H9 (cell line): ENCODE measurements at regions not wholly inside any gene's neighbourhood (a gene's known extent, or its start where the extent isn't known, plus 50 kb on each side); places are given as distances from the start of the nearest gene placed in this dataset.

Experiments
- DNase-seq: peaks from one replicate; pipeline ENCODE4 v3.0.0-alpha.2; 2017
- H2AFZ ChIP-seq: one replicate; pipeline ENCODE4 v1.6.1; 2013; ENCODE audit warnings: mild to moderate bottlenecking, low read length, control low read depth, moderate library complexity
- H2AK5ac ChIP-seq: 2 replicates; pipeline ENCODE4 v1.6.1; 2013; ENCODE audit warnings: low read length, control low read depth, mixed read lengths; ENCODE audit not compliant: insufficient read length
- H2BK120ac ChIP-seq: one replicate; pipeline ENCODE4 v1.6.1; 2013; ENCODE audit warnings: low read depth, mild to moderate bottlenecking, low read length, control low read depth, inconsistent platforms; ENCODE audit not compliant: poor library complexity, severe bottlenecking
- H2BK12ac ChIP-seq: 2 replicates; pipeline ENCODE4 v1.6.1; 2013; ENCODE audit warnings: low read length, control low read depth, mixed read lengths, low read depth; ENCODE audit not compliant: insufficient read length
- H2BK15ac ChIP-seq: 2 replicates; pipeline ENCODE4 v1.6.1; 2013; ENCODE audit warnings: low read depth, low read length, control low read depth
- H2BK20ac ChIP-seq: one replicate; pipeline ENCODE4 v1.6.1; 2013; ENCODE audit warnings: low read depth, mild to moderate bottlenecking, low read length, control low read depth, inconsistent platforms; ENCODE audit not compliant: poor library complexity, severe bottlenecking
- H2BK5ac ChIP-seq: 2 replicates; pipeline ENCODE4 v1.6.1; 2013; ENCODE audit warnings: low read length, control low read depth, mixed read lengths; ENCODE audit not compliant: insufficient read length
- H3K14ac ChIP-seq: 2 replicates; pipeline ENCODE4 v1.6.1; 2013; ENCODE audit warnings: low read length, control low read depth; ENCODE audit not compliant: insufficient read depth
- H3K18ac ChIP-seq: 2 replicates; pipeline ENCODE4 v1.6.1; 2013; ENCODE audit warnings: low read depth, mild to moderate bottlenecking, mixed read lengths, low read length, control low read depth; ENCODE audit not compliant: insufficient read length
- H3K23ac ChIP-seq: 2 replicates; pipeline ENCODE4 v1.6.1; 2013; ENCODE audit warnings: low read length, control low read depth, mixed read lengths, low read depth; ENCODE audit not compliant: insufficient read length
- H3K23me2 ChIP-seq: 2 replicates; pipeline ENCODE4 v1.6.1; 2013; ENCODE audit warnings: low read depth, mild to moderate bottlenecking, mixed read lengths, low read length, control low read depth; ENCODE audit not compliant: insufficient read length, poor library complexity, severe bottlenecking
- H3K27ac ChIP-seq: 2 replicates; pipeline ENCODE4 v1.5.1; 2013; ENCODE audit warnings: low read length, control low read depth, mixed read lengths, low read depth; ENCODE audit not compliant: insufficient read length
- H3K27me3 ChIP-seq: 2 replicates; pipeline ENCODE4 v1.6.1; 2013; ENCODE audit warnings: low read length, control low read depth, inconsistent platforms; ENCODE audit not compliant: insufficient read depth
- H3K4ac ChIP-seq: 2 replicates; pipeline ENCODE4 v1.6.1; 2013; ENCODE audit warnings: low read depth, mild to moderate bottlenecking, control low read depth, inconsistent platforms, low read length, moderate library complexity
- H3K4me1 ChIP-seq: 2 replicates; pipeline ENCODE4 v1.6.1; 2013; ENCODE audit warnings: low read length, control low read depth, inconsistent platforms; ENCODE audit not compliant: insufficient read depth
- H3K4me2 ChIP-seq: 2 replicates; pipeline ENCODE4 v1.6.1; 2013; ENCODE audit warnings: low read length, control low read depth, mixed read lengths; ENCODE audit not compliant: insufficient read length, insufficient read depth
- H3K56ac ChIP-seq: 2 replicates; pipeline ENCODE4 v1.6.1; 2013; ENCODE audit warnings: low read depth, mild to moderate bottlenecking, mixed read lengths, low read length, control low read depth; ENCODE audit not compliant: insufficient read length
- H3K79me1 ChIP-seq: 2 replicates; pipeline ENCODE4 v1.6.1; 2013; ENCODE audit warnings: low read depth, mild to moderate bottlenecking, moderate library complexity, low read length, control low read depth, inconsistent platforms; ENCODE audit not compliant: insufficient read depth, poor library complexity, severe bottlenecking
- H3K79me2 ChIP-seq: 2 replicates; pipeline ENCODE4 v1.6.1; 2013; ENCODE audit warnings: low read length, control low read depth, inconsistent platforms; ENCODE audit not compliant: insufficient read depth
- H3K9ac ChIP-seq: 2 replicates; pipeline ENCODE4 v1.6.1; 2013; ENCODE audit warnings: low read length, control low read depth, mixed read lengths; ENCODE audit not compliant: insufficient read length; ENCODE audit errors: extremely low read depth
- H3K9me3 ChIP-seq: one replicate; pipeline ENCODE4 v1.6.1; 2013; ENCODE audit warnings: low read depth, low read length, inconsistent platforms; ENCODE audit not compliant: control insufficient read depth
- H3T11ph ChIP-seq: one replicate; pipeline ENCODE4 v1.6.1; 2013; ENCODE audit warnings: mild to moderate bottlenecking, low read length, control low read depth, inconsistent platforms
- H4K20me1 ChIP-seq: one replicate; pipeline ENCODE4 v1.6.1; 2013; ENCODE audit not compliant: control insufficient read depth, insufficient read length, insufficient read depth
- H4K5ac ChIP-seq: 2 replicates; pipeline ENCODE4 v1.6.1; 2013; ENCODE audit warnings: low read depth, mild to moderate bottlenecking, mixed read lengths, low read length, control low read depth; ENCODE audit not compliant: insufficient read length
- H4K8ac ChIP-seq: replicated peaks from 2 replicates; pipeline ENCODE4 v1.6.1; 2013; ENCODE audit warnings: low read length, control low read depth, mixed read lengths, low read depth; ENCODE audit not compliant: insufficient read length
- H4K91ac ChIP-seq: 2 replicates; pipeline ENCODE4 v1.6.1; 2013; ENCODE audit warnings: low read depth, mild to moderate bottlenecking, moderate library complexity, mixed read lengths, low read length, control low read depth; ENCODE audit not compliant: insufficient read length
- H3K27ac Mint-ChIP-seq, 3 experiments: 2 replicates in 2 of 3; 3 replicates in 1 of 3; pipeline ENCODE4 v1.8.0; 2020 to 2021; ENCODE audit warnings: mixed read lengths in 3 of 3, mild to moderate bottlenecking in 1 of 3, moderate library complexity in 1 of 3
- H3K27me3 Mint-ChIP-seq: 2 replicates; pipeline ENCODE4 v1.8.0; 2021; ENCODE audit warnings: low read depth, mild to moderate bottlenecking, moderate library complexity, mixed read lengths
- H3K36me3 Mint-ChIP-seq, 3 experiments: 2 replicates in 2 of 3; 3 replicates in 1 of 3; pipeline ENCODE4 v1.8.0; 2020 to 2021; ENCODE audit warnings: low read depth in 3 of 3, mixed read lengths in 3 of 3; ENCODE audit not compliant: insufficient read depth in 1 of 3
- H3K4me1 Mint-ChIP-seq, 2 experiments: 2 replicates each; pipeline ENCODE4 v1.8.0; 2020; ENCODE audit warnings: mixed read lengths in 2 of 2
- H3K4me3 Mint-ChIP-seq, 2 experiments: 2 replicates in 1 of 2; 3 replicates in 1 of 2; pipeline ENCODE4 v1.8.0; 2020 to 2021; ENCODE audit warnings: mild to moderate bottlenecking in 2 of 2, mixed read lengths in 2 of 2, moderate library complexity in 1 of 2
- H3K9me3 Mint-ChIP-seq, 2 experiments: 2 replicates in 1 of 2; 3 replicates in 1 of 2; pipeline ENCODE4 v1.8.0; 2020; ENCODE audit warnings: mild to moderate bottlenecking in 2 of 2, mixed read lengths in 2 of 2, moderate library complexity in 1 of 2
- WGBS: extraction: QIAGEN DNeasy Blood & Tissue Kit; methylation state at CpG from one replicate; pipeline ENCODE4 v1.1.7; 2013; ENCODE audit warnings: missing lambda C conversion rate, low lambda C conversion rate, mixed read lengths; ENCODE audit not compliant: insufficient read length; ENCODE audit errors: extremely low coverage; 5-methylcytosine and 5-hydroxymethylcytosine counted together
- TF ChIP-seq, protein P1 (sequence below): fragments of 200-600 bp; sonication (generic); conservative IDR thresholded peaks from 3 replicates; pipeline ENCODE4 v1.8.0; 2021; ENCODE audit warnings: antibody characterized with exemption, mild to moderate bottlenecking

DNA sequence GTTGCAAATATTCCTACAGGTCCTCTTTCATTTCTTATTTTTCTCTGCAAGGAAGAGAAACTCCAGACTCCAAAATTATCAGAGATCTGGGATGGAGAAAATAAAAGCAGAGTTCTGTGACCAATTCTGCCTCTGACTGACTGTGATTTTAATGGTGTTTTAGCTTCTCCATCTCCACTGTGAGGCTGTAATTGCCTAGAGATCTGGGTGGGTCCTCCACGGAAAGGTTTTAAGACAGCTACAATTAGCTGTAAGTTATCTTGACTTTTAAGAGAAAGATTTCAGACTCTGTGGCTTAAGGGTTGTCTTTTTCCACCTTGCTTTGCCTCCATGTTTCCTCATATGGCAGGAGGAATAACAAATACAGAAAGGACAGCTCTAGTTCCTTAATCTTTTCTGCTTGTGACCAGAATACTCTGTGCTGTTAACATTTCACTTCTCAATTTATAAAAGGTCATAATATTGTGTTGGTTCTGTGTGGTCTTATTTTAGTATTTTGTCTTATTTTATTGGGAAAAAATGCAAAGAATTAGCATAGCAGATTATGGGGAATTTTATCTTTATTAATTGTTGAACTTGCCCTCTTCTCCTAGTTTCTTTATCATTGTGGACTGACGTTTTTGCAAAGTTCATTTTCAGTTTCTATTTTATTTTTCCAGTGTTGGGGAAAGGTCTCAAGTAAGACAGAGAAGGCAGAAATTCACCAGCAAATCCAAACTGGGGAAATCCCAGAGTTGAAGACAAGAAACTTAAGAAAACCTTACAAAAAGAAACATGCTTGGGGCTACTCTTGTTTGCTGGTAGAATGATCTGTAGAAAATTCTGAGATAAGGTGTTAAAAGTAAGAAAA, 157.9 kb downstream of the RAP2B start:
- no peak overlapping the region for H4K5ac ChIP-seq
- H2AFZ ChIP-seq: no peak overlapping the region
- no peak overlapping the region for H2BK5ac ChIP-seq
- H3K56ac ChIP-seq: no peak overlapping the region
- H4K91ac ChIP-seq: no peak overlapping the region
- no peaks in the 10 kb centered on the region; a peak in 1 of 7 replicates for H3K36me3 Mint-ChIP-seq
- no peak overlapping the region for H3K4me2 ChIP-seq
- no peak overlapping the region for H3K4me3 Mint-ChIP-seq
- no peaks in the 10 kb centered on the region for H4K20me1 ChIP-seq
- H2BK12ac ChIP-seq: no peak overlapping the region
- no peak overlapping the region for H3K18ac ChIP-seq
- no peak overlapping the region for H2BK120ac ChIP-seq
- no peak overlapping the region for H3K4ac ChIP-seq
- no peaks in the 10 kb centered on the region for H3K9me3 ChIP-seq
- TF ChIP-seq, protein P1, sequence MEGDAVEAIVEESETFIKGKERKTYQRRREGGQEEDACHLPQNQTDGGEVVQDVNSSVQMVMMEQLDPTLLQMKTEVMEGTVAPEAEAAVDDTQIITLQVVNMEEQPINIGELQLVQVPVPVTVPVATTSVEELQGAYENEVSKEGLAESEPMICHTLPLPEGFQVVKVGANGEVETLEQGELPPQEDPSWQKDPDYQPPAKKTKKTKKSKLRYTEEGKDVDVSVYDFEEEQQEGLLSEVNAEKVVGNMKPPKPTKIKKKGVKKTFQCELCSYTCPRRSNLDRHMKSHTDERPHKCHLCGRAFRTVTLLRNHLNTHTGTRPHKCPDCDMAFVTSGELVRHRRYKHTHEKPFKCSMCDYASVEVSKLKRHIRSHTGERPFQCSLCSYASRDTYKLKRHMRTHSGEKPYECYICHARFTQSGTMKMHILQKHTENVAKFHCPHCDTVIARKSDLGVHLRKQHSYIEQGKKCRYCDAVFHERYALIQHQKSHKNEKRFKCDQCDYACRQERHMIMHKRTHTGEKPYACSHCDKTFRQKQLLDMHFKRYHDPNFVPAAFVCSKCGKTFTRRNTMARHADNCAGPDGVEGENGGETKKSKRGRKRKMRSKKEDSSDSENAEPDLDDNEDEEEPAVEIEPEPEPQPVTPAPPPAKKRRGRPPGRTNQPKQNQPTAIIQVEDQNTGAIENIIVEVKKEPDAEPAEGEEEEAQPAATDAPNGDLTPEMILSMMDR: no peak
- no peaks in the 10 kb centered on the region for H3K4me1 Mint-ChIP-seq
- peaks cover 0 to 2% of the 10 kb centered on the region in 2 experiments; a peak in 2 of 5 replicates for H3K9me3 Mint-ChIP-seq
- WGBS: no CpG with 5 or more reads among the region's 2 CpGs
- no peak overlapping the region for H3K27ac ChIP-seq
- H3K23ac ChIP-seq: no peak overlapping the region
- no peak overlapping the region for H4K8ac ChIP-seq
- H3K14ac ChIP-seq: no peak overlapping the region
- H3K9ac ChIP-seq: no peak overlapping the region
- H2BK20ac ChIP-seq: no peak overlapping the region
- peak overlapping the region in 1 of 3 experiments; percentile 4; a peak in 2 of 7 replicates for H3K27ac Mint-ChIP-seq
- no peak overlapping the region for H3T11ph ChIP-seq
- H3K27me3 ChIP-seq: no peaks in the 10 kb centered on the region
- no peak overlapping the region for H2AK5ac ChIP-seq
- no peak for DNase-seq
- H3K79me1 ChIP-seq: no peaks in the 10 kb centered on the region
- H3K27me3 Mint-ChIP-seq: no peaks in the 10 kb centered on the region; the same call in 1 of the 2 replicates
- H3K4me1 ChIP-seq: no peaks in the 10 kb centered on the region
- H3K23me2 ChIP-seq: no peaks in the 10 kb centered on the region
- no peak overlapping the region for H2BK15ac ChIP-seq
- no peaks in the 10 kb centered on the region for H3K79me2 ChIP-seq
